ENCODE measurements at regions not wholly inside any gene's neighbourhood (a gene's known extent, or its start where the extent isn't known, plus 50 kb on each side); places are given as distances from the start of the nearest gene placed in this dataset.

GRCh38 chr21:38134084-38134873 lies 122.5 kb upstream of the KCNJ15 start:
- TF ChIP-seq CTCF (IDR thresholded peaks at IDR 0.05) (no peak), POLR2A (IDR thresholded peaks at IDR 0.05) (no peak), POLR2AphosphoS5 (IDR thresholded peaks at IDR 0.05; ENCODE audit: insufficient read depth in 1 of 2, low read depth in 1 of 2) (no peak)
